ENCODE measurements at regions not wholly inside any gene's neighbourhood (a gene's known extent, or its start where the extent isn't known, plus 50 kb on each side); places are given as distances from the start of the nearest gene placed in this dataset.
"Not testable (repeated sequence)": the region's sequence is repeated elsewhere in the genome, so short reads cannot be mapped to it uniquely, and the experiment has no call there.

- no peak for DNase-seq
These were observed 423.6 kb upstream of the MDFIC2 start for GRCh38 chr3:70736009-70736408.

GRCh38 chr3:70734756-70735155 lies 422.3 kb upstream of the MDFIC2 start:
- no peak for DNase-seq

- no peak for DNase-seq
These were observed 418.6 kb upstream of the MDFIC2 start for GRCh38 chr3:70731046-70731445.

GRCh38 chr3:70729845-70730244 lies 417.4 kb upstream of the MDFIC2 start:
- DNase-seq, result no peak

GRCh38 chr3:70728311-70728710 lies 415.9 kb upstream of the MDFIC2 start:
- no peak for DNase-seq

- DNase-seq, result no peak
These were observed 414.5 kb upstream of the MDFIC2 start for GRCh38 chr3:70726961-70727360.

- DNase-seq, result no peak
These were observed 413.9 kb upstream of the MDFIC2 start for GRCh38 chr3:70726096-70726938.

- no peak for DNase-seq
These were observed 409.6 kb upstream of the MDFIC2 start for GRCh38 chr3:70722018-70722417.

- DNase-seq, result no peak
These were observed 404.4 kb upstream of the MDFIC2 start for GRCh38 chr3:70716832-70717231.

- DNase-seq, result no peak
These were observed 400.1 kb upstream of the MDFIC2 start for GRCh38 chr3:70712449-70713082.

- no peak for DNase-seq
These were observed 391.1 kb upstream of the MDFIC2 start for GRCh38 chr3:70703305-70704102.

GRCh38 chr3:70702132-70702531 lies 389.7 kb upstream of the MDFIC2 start:
- no peak for DNase-seq

GRCh38 chr3:70684701-70685100 lies 372.3 kb upstream of the MDFIC2 start:
- no peak for DNase-seq

- not testable (repeated sequence) for DNase-seq
These were observed 363.4 kb upstream of the MDFIC2 start for GRCh38 chr3:70675810-70676209.

GRCh38 chr3:70658513-70659310 lies 346.3 kb upstream of the MDFIC2 start:
- DNase-seq, result no peak

- no peak for DNase-seq
These were observed 345.0 kb upstream of the MDFIC2 start for GRCh38 chr3:70657454-70657853.

GRCh38 chr3:70647823-70648222 lies 335.4 kb upstream of the MDFIC2 start:
- no peak for DNase-seq

- DNase-seq, result no peak
These were observed 334.7 kb upstream of the MDFIC2 start for GRCh38 chr3:70647094-70647493.

GRCh38 chr3:70646635-70647034 lies 334.2 kb upstream of the MDFIC2 start:
- no peak for DNase-seq

GRCh38 chr3:70640481-70640880 lies 328.0 kb upstream of the MDFIC2 start:
- DNase-seq, result no peak

- DNase-seq, result no peak
These were observed 322.9 kb upstream of the MDFIC2 start for GRCh38 chr3:70635301-70635700.

- DNase-seq, result no peak
These were observed 319.4 kb upstream of the MDFIC2 start for GRCh38 chr3:70631716-70632307.

Data from T-helper 1 cell (primary cell).